Neural progenitor cell (in vitro differentiated cells): ENCODE measurements at regions not wholly inside any gene's neighbourhood (a gene's known extent, or its start where the extent isn't known, plus 50 kb on each side); places are given as distances from the start of the nearest gene placed in this dataset.

Experiments
- DNase-seq: peaks from one replicate; pipeline ENCODE4 v3.0.0-alpha.2; 2016; ENCODE audit warnings: low spot score
- H2AFZ ChIP-seq: fragments of 200-600 bp; sonication (generic); replicated peaks from 2 replicates; pipeline ENCODE4 v1.6.1; 2016; ENCODE audit warnings: antibody characterized with exemption
- H3F3A ChIP-seq: fragments of 200-600 bp; sonication (generic); 2 replicates; pipeline ENCODE4 v1.6.1; 2016; ENCODE audit warnings: antibody characterized with exemption, low read depth
- H3K27ac ChIP-seq: fragments of 200-600 bp; sonication (generic); 2 replicates; pipeline ENCODE4 v1.5.1; 2016; ENCODE audit warnings: mild to moderate bottlenecking
- H3K27me3 ChIP-seq: fragments of 200-600 bp; sonication (generic); 2 replicates; pipeline ENCODE4 v1.6.1; 2016; ENCODE audit warnings: mild to moderate bottlenecking, moderate library complexity
- H3K36me3 ChIP-seq: fragments of 200-600 bp; sonication (generic); 2 replicates; pipeline ENCODE4 v1.5.1; 2016
- H3K4me1 ChIP-seq: fragments of 200-600 bp; sonication (generic); 2 replicates; pipeline ENCODE4 v1.6.1; 2016; ENCODE audit warnings: mixed run types
- H3K4me2 ChIP-seq: fragments of 200-600 bp; sonication (generic); 2 replicates; pipeline ENCODE4 v1.6.1; 2016
- H3K4me3 ChIP-seq: fragments of 200-600 bp; sonication (generic); 2 replicates; pipeline ENCODE4 v1.5.1; 2016
- H3K79me2 ChIP-seq: fragments of 200-600 bp; sonication (generic); 2 replicates; pipeline ENCODE4 v1.6.1; 2016; ENCODE audit warnings: low read depth
- H3K9ac ChIP-seq: fragments of 200-600 bp; sonication (generic); 2 replicates; pipeline ENCODE4 v1.6.1; 2016
- H3K9me3 ChIP-seq: fragments of 200-600 bp; sonication (generic); 2 replicates; pipeline ENCODE4 v1.5.1; 2016; ENCODE audit warnings: low read depth
- H4K20me1 ChIP-seq: fragments of 200-600 bp; sonication (generic); 2 replicates; pipeline ENCODE4 v1.6.1; 2016; ENCODE audit warnings: low read depth
- H3K27ac Mint-ChIP-seq: 3 replicates; pipeline ENCODE4 v1.8.0; 2021; ENCODE audit warnings: mixed read lengths
- H3K27me3 Mint-ChIP-seq: 2 replicates; pipeline ENCODE4 v1.8.0; 2022; ENCODE audit warnings: low read depth, mild to moderate bottlenecking, inconsistent platforms, moderate library complexity, mixed read lengths; ENCODE audit not compliant: insufficient read depth
- H3K36me3 Mint-ChIP-seq: 3 replicates; pipeline ENCODE4 v1.8.0; 2021; ENCODE audit warnings: mixed read lengths
- H3K4me1 Mint-ChIP-seq: 3 replicates; pipeline ENCODE4 v1.8.0; 2021; ENCODE audit warnings: mixed read lengths
- H3K4me3 Mint-ChIP-seq: 3 replicates; pipeline ENCODE4 v1.8.0; 2021; ENCODE audit warnings: mild to moderate bottlenecking, moderate library complexity, mixed read lengths
- H3K9me3 Mint-ChIP-seq: 3 replicates; pipeline ENCODE4 v1.8.0; 2020; ENCODE audit warnings: mixed read lengths
- CTCF ChIP-seq: fragments of 200-600 bp; sonication (generic); IDR thresholded peaks from 2 replicates; pipeline ENCODE4 v1.5.1; 2017; ENCODE audit warnings: antibody characterized with exemption, mild to moderate bottlenecking
- EZH2 ChIP-seq: fragments of 200-600 bp; sonication (generic); IDR thresholded peaks from 2 replicates; pipeline ENCODE4 v1.6.1; 2017; ENCODE audit warnings: antibody characterized with exemption, mild to moderate bottlenecking, moderate library complexity
- EZH2phosphoT487 ChIP-seq: fragments of 200-600 bp; sonication (generic); IDR thresholded peaks from 2 replicates; pipeline ENCODE4 v1.6.1; 2017; ENCODE audit warnings: antibody characterized with exemption

- no peak for DNase-seq
- Histone ChIP-seq H3K27me3 (no peaks in the 10 kb centered on the region), H3F3A (no peaks in the 10 kb centered on the region), H2AFZ (no peak overlapping the region), H3K36me3 (no peaks in the 10 kb centered on the region), H3K27ac (no peak overlapping the region), H3K4me3 (no peak overlapping the region), H3K79me2 (no peaks in the 10 kb centered on the region), H3K9ac (no peak overlapping the region), H3K9me3 (no peaks in the 10 kb centered on the region), H4K20me1 (no peaks in the 10 kb centered on the region), H3K4me1 (peaks cover 13% of the 10 kb centered on the region), H3K4me2 (no peak overlapping the region)
- Mint-ChIP-seq H3K4me1 (peaks cover 45% of the 10 kb centered on the region), H3K36me3 (no peaks in the 10 kb centered on the region), H3K4me3 (no peak overlapping the region), H3K27me3 (peaks cover 13% of the 10 kb centered on the region), H3K27ac (peak overlapping the region; percentile 39), H3K9me3 (peaks cover 5% of the 10 kb centered on the region)
- TF ChIP-seq EZH2phosphoT487 (no peak), EZH2 (no peak), CTCF (no peak)
Measured at GRCh38 chr12:124720004-124720680, 143.5 kb downstream of the SCARB1 start.

- peaks cover 13% of the 10 kb centered on the region for H3K4me1 ChIP-seq
- Mint-ChIP-seq H3K4me1 (peaks cover 51% of the 10 kb centered on the region), H3K9me3 (peaks cover 5% of the 10 kb centered on the region), H3K27ac (no peak overlapping the region), H3K27me3 (peaks cover 10% of the 10 kb centered on the region), H3K4me3 (no peak overlapping the region), H3K36me3 (no peaks in the 10 kb centered on the region)
- no peak overlapping the region for H3K4me2 ChIP-seq
- H3K9me3 ChIP-seq: no peaks in the 10 kb centered on the region
- TF ChIP-seq EZH2phosphoT487: no peak
- TF ChIP-seq CTCF: no peak
- TF ChIP-seq EZH2: no peak
- H3K79me2 ChIP-seq: no peaks in the 10 kb centered on the region
- no peak overlapping the region for H3K27ac ChIP-seq
- no peak overlapping the region for H3K9ac ChIP-seq
- H2AFZ ChIP-seq: no peak overlapping the region
- no peak overlapping the region for H3K4me3 ChIP-seq
- no peaks in the 10 kb centered on the region for H3K36me3 ChIP-seq
- no peaks in the 10 kb centered on the region for H3K27me3 ChIP-seq
- DNase-seq: no peak
- H3F3A ChIP-seq: no peaks in the 10 kb centered on the region
- H4K20me1 ChIP-seq: no peaks in the 10 kb centered on the region
Measured at GRCh38 chr12:124719231-124719630, 144.4 kb downstream of the SCARB1 start.

- no peak overlapping the region for H3K4me3 Mint-ChIP-seq
- Histone ChIP-seq H3K27me3 (no peaks in the 10 kb centered on the region), H3K4me2 (no peak overlapping the region), H3F3A (no peaks in the 10 kb centered on the region), H3K79me2 (no peaks in the 10 kb centered on the region), H3K4me3 (no peak overlapping the region), H3K27ac (no peak overlapping the region), H3K9me3 (no peaks in the 10 kb centered on the region), H4K20me1 (no peaks in the 10 kb centered on the region), H3K4me1 (peaks cover 18% of the 10 kb centered on the region), H3K9ac (no peak overlapping the region), H2AFZ (no peak overlapping the region), H3K36me3 (no peaks in the 10 kb centered on the region)
- H3K9me3 Mint-ChIP-seq: peaks cover 5% of the 10 kb centered on the region
- TF ChIP-seq EZH2: no peak
- no peak for TF ChIP-seq CTCF
- TF ChIP-seq EZH2phosphoT487: no peak
- no peak for DNase-seq
- H3K27me3 Mint-ChIP-seq: peaks cover 10% of the 10 kb centered on the region
- no peaks in the 10 kb centered on the region for H3K36me3 Mint-ChIP-seq
- H3K4me1 Mint-ChIP-seq: peaks cover 56% of the 10 kb centered on the region
- peak overlapping the region; percentile 88 for H3K27ac Mint-ChIP-seq
Measured at GRCh38 chr12:124718458-124718857, 145.2 kb downstream of the SCARB1 start.
